GM18867 (cell line): ENCODE measurements at regions not wholly inside any gene's neighbourhood (a gene's known extent, or its start where the extent isn't known, plus 50 kb on each side); places are given as distances from the start of the nearest gene placed in this dataset.

Source experiments
- ATAC-seq: cut with Tn5 transposase; IDR thresholded peaks from one replicate; pipeline ENCODE4 v1.9.1; 2021; ENCODE audit warnings: mild to moderate bottlenecking, moderate library complexity; ENCODE audit not compliant: unreplicated experiment

DNA sequence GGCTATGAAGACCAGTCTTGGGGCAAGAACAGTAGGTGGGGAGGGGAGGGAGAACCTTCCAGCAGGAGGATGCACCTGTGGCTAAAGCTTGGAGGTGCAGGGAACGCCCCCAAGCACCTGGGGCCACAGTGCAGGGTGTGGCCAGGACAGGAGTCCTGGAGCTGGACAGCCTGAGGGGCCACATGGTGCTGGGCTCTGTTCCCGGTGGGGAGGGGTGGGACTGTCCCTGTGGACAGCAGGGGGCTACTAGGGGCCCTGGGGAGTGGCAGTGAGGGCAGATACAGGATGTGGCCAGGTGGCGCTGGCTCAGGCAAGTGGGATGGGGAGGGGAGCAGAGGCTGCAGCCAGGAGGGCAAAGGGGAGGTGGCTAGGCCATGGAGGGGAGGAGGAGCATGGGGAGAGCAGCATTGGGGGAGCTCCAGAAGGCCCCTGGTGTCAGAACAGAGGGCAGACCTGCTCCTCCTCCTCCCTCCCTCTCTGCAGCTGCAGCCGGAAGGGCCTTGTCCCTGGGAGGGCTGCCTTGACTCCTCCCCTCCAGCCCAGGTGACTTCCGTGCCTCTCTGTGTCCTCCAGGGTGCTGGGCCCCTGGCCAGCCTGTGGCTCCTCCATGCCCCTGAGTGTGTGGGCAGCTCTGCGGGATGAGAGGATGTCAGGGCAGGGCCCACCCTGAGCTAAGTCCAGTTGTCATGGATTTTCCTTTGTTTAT is 68.4 kb upstream of the DLK1 start:
- no peak for ATAC-seq

DNA sequence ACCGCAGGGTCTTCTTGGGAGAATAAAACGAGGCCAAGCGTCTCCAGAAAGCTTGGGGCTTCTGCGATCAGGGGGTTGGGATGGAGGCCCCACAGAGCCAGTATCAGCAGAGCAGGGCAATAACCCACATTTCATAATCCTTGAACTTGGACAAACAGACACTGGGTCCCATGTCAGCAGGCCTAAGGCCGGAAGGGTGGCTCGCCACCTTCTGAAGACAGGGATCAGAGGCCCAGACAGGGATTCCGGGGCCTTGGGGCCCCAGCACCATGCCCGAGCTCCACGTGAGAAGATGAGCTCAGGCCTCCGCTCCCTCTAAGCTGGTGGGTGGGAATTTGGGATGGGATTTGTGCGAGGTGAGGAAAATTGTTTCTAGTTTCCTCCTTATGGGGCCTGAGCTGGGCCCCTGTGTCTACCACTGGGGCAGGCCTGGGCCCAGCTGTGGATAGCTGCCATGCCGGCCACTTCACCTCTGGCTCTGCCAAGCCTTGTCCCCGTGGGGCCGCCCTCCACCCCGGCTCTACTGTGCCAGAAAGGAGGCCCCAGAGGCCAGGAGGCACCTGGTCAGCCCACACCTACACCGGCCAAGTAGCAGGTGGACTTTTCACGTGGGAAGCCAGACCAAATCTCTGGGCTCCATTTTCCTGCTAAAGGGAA is 67.2 kb upstream of the DLK1 start:
- ATAC-seq = no peak

DNA sequence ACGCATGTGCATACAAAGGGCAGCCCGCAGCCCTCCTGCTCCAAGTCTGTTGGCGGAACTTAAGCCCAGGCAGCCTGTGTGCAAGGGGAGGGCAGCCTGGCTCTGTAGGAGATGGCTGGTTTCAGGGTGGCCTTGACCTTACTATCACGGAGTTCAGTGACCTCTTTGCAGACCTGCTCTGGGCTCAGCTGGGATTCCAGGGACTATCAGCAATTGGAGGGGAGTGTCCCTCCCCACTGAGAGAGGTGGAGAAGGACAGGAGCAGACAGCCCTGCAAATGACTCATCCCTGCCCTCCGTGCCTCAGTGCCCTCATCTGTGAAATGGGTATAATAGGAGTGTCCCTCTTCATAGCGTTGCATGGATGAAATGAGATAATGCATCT is 66.2 kb upstream of the DLK1 start:
- no peak for ATAC-seq

DNA sequence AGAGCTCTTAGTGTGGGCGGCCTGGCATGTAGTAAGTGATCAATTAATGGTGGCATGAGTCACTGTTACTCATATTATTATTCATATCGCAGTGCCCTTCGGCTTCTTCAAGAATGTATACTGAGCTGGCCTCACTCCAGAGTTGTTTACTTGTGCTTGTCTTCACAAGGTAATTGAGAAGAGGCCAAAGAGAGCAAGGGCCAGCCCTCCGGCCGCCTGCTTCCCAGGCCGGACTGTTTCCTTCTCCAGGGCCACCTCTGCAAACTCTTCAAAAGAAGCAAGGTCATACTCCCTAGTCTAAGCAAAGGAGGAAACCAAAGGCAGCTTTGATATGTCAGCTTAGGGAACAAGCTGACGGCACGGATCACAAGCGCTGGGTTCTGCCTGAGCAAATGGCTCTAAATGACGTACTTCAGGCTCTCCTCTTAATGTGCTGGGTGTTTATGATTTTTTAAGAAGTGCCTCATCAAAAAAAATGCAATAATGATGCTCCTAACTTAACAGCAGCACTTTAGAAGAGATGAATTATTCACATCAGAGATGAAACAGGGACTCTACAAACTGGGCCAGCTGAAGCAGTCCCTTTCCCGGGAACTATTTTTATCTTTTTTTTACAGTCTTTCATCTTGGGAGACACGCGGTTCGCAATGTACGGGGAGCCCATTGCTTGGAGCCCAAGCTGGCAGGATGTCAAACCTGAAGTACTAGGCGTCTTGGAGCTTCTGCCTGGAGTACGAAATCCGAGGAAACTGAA is 65.6 kb upstream of the DLK1 start:
- no peak for ATAC-seq

DNA sequence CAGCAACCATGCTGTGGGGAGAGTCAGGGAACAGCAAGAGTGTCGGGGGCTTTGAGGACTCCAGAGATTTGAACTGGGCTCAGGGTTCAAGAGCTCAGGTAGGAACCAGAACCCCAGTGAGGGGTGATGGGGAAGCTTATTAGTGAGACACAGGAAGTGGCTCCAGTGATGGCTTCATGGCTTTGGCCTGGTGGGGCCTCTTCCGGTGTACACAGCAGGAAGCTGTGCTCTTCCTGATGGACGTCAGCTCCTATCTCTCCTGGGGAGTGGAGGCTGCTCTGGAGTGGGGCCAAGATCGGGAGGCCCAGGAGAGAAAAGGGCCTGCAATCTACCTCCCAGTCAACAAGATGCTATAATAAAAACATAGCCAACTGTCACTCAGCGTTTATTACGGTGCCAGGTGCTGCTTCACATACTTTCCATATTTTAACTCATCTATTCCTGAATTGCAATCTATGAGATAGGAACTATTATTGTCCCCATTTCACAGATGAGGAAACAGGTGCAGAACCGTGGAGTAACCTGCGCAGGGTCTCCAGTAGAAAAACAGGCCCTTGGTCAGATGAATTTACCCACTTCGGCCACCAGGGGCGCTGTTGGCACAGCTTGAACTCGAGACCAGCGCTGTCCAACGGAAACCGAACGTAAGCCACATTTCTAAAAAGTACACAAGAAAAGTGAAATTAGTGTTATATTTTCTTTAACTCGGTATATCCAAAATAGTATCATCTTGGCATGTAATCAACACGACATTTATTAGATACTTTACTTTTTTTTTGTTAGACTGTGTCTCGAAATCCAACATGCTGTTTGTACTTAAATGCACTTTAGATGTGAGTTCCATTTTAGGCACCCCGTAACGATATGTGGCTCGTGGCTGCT is 63.6 kb upstream of the DLK1 start:
- ATAC-seq = no peak

DNA sequence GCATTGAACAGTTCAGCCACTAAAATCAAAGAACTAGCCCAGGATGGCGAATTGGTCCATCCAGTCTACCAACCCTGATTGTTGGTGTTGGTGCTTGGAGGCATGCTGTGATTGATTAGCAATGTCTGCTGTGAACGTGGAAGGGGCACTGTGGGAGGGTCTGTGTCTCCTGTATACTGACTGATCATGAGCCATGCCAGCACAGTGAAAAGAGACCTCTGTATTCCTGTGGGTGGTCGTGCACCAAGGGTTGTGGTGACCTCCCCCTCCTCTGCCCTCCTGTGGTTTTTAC is 63.0 kb upstream of the DLK1 start:
- no peak for ATAC-seq

DNA sequence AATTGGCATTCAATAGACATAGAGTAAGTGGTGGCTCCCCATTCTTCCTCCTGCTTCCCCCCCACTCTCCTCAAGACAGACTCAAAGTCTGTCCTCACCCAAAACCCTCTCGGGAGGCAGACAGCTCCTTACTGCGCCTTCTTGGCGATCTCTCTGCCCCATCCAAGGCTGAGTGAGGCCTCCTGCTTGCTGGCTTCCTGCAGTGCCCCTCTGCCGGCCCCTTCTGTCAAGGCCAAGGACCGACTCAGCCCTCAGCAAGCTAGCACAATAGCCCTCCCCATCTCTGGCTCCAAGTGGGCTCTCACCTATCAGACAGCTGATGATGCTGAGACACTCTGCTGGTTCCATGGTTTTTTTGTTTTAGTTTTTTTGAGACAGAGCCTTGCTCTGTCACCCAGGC is 62.5 kb upstream of the DLK1 start:
- no peak for ATAC-seq

DNA sequence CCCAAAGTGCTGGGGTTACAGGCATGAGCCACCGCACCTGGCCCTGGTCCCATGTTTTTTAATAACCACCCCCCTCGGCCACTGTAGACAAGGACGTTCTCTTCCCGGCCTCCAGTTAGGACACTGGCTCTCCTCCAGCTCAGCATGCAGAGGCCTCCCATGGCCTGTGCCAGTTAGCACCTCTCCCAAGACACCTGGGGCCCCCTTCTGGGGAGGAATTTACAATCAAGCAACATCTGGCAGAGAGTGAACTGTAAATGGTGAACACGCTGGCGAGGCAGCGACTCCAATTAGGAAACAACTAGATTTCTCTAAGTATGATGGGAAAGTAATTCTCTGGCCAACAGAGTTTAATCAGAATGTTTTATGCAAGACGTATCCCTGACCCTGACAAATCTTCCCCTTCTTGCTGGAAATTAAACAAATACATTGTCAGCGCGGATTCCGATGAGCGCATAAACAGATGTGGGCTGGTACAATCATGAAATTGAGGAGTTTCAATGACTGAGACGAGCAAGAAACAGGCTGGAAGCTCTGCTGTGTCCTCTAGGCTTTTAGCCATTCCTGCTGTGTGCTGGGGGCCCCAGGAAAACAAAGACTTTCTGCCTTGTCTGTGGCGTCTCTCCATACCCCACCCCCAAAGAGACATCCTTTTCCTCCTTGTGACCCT is 61.7 kb upstream of the DLK1 start:
- ATAC-seq = no peak

DNA sequence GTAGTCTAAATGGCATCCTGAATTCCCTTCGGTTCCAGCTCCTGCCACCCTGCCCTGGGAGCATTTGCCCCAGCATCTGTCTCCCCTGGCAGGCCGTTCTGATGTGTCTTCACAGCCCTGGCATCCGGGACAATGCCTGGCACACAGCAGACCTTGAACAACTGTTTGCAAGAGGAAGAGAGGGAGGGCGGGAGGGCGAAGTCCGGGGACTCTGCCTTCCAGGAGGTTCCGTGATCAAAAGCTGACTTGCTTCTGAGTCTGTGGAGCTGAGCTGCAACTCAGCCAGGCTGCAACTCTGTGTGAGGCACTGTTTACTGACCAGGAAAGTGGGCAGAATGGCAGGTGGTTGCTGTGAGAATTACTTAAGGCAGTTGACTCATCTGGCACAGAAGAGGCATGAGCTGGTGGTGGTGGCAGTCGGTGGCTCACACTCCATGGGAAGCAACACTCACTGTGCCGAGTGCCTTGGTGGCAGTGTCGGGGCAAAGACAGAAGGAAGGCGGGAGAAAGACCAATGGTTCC is 61.1 kb upstream of the DLK1 start:
- no peak for ATAC-seq

DNA sequence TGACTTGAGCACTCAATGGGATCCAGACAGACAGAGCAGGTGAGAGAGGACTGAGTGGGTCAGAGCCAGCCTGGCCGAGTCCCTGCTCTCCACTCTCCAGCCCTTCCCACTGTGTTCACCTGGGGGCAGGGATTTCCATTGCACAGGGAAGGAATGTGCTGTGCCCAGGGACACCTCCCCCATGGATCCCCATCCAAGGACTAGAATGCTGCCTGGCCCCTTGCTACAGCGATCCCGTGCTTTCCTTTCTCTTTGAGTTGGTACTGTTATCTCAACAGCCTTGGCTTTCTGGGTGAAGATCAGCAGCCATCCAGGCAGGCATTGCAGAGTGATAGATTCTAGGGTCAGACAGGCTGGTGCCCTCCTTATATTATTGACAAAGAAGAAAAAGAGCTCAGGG is 60.3 kb upstream of the DLK1 start:
- no peak for ATAC-seq

DNA sequence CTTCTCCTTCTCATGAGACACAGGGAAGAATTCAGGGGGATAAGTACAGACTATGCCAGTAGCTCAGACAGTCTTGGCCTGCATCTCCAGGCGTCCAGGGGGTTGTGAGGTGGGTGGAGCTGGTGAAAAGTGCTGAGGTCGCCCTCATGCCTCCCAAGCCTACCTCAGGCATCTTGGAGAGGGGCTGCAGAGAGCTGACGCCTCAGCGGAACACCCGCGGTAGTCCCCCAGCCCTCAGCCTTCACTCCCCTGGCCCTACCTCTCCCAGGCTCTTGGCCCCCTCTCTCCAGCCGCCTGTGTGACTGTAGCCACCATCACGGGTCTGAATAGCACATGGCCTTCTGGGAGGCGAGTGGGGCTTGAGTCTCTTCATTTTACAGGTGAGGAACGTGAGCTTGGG is 59.8 kb upstream of the DLK1 start:
- no peak for ATAC-seq

DNA sequence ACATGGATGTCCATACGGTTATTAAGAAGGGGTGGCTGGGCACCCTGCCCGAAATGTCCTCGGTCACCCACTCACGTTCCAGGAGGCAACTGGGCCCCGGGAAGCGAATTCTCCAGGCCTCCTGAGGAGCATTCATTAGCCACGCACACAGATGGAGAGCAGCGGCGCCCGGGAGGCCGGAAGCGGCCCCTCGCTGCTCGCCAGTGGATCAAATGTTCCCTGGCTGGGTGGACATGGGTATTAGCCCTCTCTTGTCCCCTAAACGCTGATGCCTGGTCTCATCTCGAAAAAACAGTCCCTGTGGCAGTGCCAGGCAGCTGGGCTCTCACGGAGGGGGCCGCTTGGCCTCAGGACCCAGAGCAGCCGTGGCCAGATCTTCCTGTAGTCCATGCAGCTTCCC is 59.0 kb upstream of the DLK1 start:
- no peak for ATAC-seq

DNA sequence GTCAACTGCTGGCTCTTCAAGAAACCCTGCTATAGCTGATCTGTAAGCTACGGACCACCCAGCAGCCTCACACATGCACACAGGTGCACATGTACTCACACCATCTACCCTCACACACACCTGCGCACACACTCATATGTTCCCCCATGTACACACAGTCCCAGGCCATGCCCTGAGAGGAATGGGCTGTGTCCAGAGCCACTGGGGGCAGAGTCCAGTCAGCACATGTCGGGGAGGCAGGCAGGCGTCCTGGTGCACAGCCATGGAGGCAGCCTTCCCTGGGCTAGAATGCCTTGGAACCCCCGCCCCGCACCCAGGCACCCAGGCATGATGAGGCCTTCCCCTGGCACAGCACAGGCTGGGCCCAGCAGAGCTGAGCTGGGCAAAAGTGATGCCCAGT is 58.3 kb upstream of the DLK1 start:
- ATAC-seq = no peak

DNA sequence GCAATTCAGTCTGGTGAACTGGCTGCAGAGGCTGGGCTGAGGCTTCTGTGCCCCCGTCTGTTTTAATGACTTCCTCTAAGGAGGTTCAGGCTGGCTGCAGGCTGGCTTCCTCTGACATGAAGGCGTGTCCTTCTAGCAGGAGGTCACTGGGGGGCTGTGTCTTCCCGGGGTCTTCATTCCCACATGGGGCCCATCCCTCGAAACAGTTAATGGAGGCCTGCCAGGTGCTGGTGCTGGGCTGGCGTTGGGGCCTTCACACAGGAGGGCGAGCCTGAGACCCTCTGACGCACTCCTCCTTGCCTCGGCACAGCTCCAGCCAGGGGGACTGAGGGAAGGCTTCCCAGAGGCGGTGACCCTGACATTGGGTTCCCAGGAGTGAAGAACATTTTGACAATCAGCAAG is 57.7 kb upstream of the DLK1 start:
- ATAC-seq = no peak

DNA sequence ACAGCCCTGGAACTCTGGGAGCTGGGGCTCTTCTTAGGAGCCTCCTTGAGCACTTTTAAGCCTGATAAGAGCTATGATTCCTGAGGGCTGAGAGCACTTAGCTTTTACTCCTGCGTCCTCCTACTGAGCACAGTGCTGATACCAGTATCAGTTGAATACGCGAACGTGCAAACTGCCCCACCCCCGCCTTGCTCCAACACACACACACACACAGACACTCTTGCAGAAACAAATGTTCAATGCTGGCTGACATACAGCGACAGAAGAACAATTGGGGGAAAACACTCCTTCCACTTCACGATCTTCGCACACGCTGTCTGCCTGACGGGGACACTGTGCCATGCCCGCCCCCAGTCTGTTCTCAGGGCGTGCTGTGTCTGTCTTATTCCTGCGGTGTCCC is 57.2 kb upstream of the DLK1 start:
- no peak for ATAC-seq

DNA sequence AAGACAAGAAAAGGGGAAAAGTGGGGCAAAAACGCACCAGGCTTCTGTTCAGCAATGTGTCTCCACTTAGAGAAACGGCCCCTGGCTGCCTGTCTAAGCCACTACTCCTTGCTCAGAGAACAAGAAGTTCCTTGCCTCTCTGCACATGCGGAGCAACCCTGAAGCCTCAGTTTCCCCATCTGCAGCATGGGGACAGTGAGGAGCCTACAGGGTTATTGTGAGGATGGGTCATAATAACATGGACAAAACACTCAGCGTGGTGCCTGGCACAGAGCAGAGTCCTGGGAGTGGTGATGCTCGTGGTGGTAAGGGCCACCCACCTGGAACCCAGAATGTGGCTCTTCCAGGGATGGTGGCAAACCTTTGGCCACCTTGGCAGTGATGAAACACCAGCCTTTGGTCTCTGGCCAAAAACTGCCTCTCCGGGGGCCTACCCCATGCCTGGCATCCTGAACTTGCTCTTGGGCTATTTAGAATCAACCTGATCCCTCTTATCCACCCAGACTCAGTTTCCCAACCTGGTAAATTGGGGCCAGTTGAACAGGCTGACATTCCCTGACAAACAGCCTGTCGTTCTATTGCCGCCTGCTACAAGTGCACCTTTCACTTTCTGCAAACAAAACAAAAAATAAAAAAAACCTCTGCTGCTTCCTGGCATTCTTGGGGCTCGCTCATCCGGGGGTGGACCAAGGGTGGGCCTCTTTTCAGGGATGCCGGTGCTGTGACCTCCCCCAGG is 56.5 kb upstream of the DLK1 start:
- ATAC-seq = no peak

DNA sequence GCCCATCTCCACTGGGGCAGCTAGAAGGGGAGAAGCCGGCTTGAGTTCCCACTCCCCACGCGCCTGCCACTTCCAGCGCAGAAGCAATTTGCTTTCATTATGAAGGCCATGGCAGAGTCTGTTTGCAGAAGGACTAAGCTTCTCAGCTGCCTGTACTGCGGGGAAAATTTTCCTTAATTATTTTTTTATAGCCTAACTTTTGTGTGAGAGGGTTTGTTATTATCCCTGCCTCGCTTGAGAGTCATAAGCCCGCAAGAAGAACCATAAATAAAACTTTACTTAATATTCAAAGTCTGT is 56.0 kb upstream of the DLK1 start:
- ATAC-seq = no peak

DNA sequence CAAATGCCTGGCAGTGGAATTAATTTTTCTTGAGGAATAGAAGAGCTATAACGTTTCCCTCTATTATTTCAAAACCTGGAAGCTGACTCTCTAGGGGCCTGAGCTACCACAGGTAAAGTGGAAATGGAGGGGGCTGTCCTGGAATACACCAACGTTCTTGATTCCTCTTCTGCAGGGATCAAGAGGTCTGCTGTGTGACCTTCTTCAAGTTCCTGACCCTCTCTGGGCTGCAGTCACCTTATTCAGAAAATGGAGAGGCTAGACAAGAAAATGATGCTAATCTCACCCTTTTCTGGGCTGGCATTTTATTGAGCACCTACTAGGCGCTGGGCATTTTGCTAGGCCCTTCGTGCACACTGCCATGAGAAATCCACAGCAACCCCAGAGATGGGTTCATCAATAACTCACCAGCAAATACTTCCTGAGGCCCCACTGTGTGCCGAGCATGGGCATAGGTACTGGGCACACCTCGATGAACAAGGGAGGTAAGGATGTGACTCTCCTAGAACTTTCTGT is 55.2 kb upstream of the DLK1 start:
- ATAC-seq = no peak

DNA sequence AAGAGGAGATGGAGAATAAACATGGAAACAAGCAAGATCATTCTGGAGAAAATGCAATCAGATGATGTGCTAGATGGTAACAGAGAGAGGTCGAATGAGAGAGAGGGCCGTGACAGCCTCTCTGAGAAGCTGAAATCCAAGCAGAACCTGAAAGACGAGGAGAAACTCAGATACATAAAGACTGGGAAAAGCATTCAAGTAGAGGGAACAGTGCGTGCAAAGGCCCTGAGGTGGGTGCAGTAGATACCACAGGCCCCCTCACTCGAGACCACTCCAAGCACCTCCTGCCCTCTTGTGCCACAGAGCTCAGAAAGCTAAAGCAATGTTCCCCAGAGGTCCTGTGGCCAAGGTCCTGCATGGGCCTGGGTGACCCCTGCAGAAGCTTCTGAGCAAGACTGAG is 54.8 kb upstream of the DLK1 start:
- no peak for ATAC-seq
